ENCODE measurements at regions not wholly inside any gene's neighbourhood (a gene's known extent, or its start where the extent isn't known, plus 50 kb on each side); places are given as distances from the start of the nearest gene placed in this dataset.
"Not testable (repeated sequence)": the region's sequence is repeated elsewhere in the genome, so short reads cannot be mapped to it uniquely, and the experiment has no call there.

- no peak overlapping the region for H3K4me3 ChIP-seq (ENCODE audit: low read length)
- no peak overlapping the region for H3K27ac ChIP-seq (ENCODE audit: low read length)
- H3K36me3 ChIP-seq (ENCODE audit: control insufficient read depth, insufficient read depth, low read length): no peaks in the 10 kb centered on the region
- no peaks in the 10 kb centered on the region for H3K27me3 ChIP-seq (ENCODE audit: control insufficient read depth, insufficient read depth, low read length)
- H3K4me1 ChIP-seq (ENCODE audit: control insufficient read depth, insufficient read depth, low read length): peaks cover 2% of the 10 kb centered on the region
- peak in 1 of 2 donors; percentile 45 for DNase-seq
- no peaks in the 10 kb centered on the region for H3K9me3 ChIP-seq (ENCODE audit: control insufficient read depth, low read depth, low read length)
- WGBS (ENCODE audit: insufficient coverage, low lambda C conversion rate): no CpG with 5 or more reads among the region's 1 CpG
Observed at GRCh38 chr20:53891306-53891894, 179.0 kb downstream of the BCAS1 start.

- Histone ChIP-seq H3K36me3 (ENCODE audit: control insufficient read depth, insufficient read depth, low read length) (no peaks in the 10 kb centered on the region), H3K27me3 (ENCODE audit: control insufficient read depth, insufficient read depth, low read length) (no peaks in the 10 kb centered on the region), H3K27ac (ENCODE audit: low read length) (no peak overlapping the region), H3K4me3 (ENCODE audit: low read length) (no peak overlapping the region), H3K9me3 (ENCODE audit: control insufficient read depth, low read depth, low read length) (no peaks in the 10 kb centered on the region), H3K4me1 (ENCODE audit: control insufficient read depth, insufficient read depth, low read length) (peaks cover 2% of the 10 kb centered on the region)
- no peak for DNase-seq
- 86% methylated on average over 1 of the region's 6 CpGs for WGBS (ENCODE audit: insufficient coverage, low lambda C conversion rate)
Observed at GRCh38 chr20:53890443-53891305, 179.7 kb downstream of the BCAS1 start.

GRCh38 chr20:53889411-53890148 is 180.8 kb downstream of the BCAS1 start:
- Histone ChIP-seq H3K9me3 (ENCODE audit: control insufficient read depth, low read depth, low read length) (no peaks in the 10 kb centered on the region), H3K27ac (ENCODE audit: low read length) (no peak overlapping the region), H3K4me1 (ENCODE audit: control insufficient read depth, insufficient read depth, low read length) (peaks cover 2% of the 10 kb centered on the region), H3K27me3 (ENCODE audit: control insufficient read depth, insufficient read depth, low read length) (no peaks in the 10 kb centered on the region), H3K4me3 (ENCODE audit: low read length) (no peak overlapping the region), H3K36me3 (ENCODE audit: control insufficient read depth, insufficient read depth, low read length) (no peaks in the 10 kb centered on the region)
- no peak for DNase-seq
- WGBS (ENCODE audit: insufficient coverage, low lambda C conversion rate): 97% methylated on average over 6 of the region's 10 CpGs

- Histone ChIP-seq H3K4me1 (ENCODE audit: control insufficient read depth, insufficient read depth, low read length) (peaks cover 2% of the 10 kb centered on the region), H3K4me3 (ENCODE audit: low read length) (no peak overlapping the region), H3K9me3 (ENCODE audit: control insufficient read depth, low read depth, low read length) (no peaks in the 10 kb centered on the region), H3K36me3 (ENCODE audit: control insufficient read depth, insufficient read depth, low read length) (no peaks in the 10 kb centered on the region), H3K27me3 (ENCODE audit: control insufficient read depth, insufficient read depth, low read length) (no peaks in the 10 kb centered on the region), H3K27ac (ENCODE audit: low read length) (no peak overlapping the region)
- WGBS (ENCODE audit: insufficient coverage, low lambda C conversion rate): 83% methylated on average over 1 of the region's 3 CpGs
- no peak for DNase-seq
Observed at GRCh38 chr20:53888951-53889350, 181.4 kb downstream of the BCAS1 start.

GRCh38 chr20:53888510-53888909 is 181.9 kb downstream of the BCAS1 start:
- peaks cover 2% of the 10 kb centered on the region for H3K4me1 ChIP-seq (ENCODE audit: control insufficient read depth, insufficient read depth, low read length)
- H3K4me3 ChIP-seq (ENCODE audit: low read length): no peak overlapping the region
- no peak overlapping the region for H3K27ac ChIP-seq (ENCODE audit: low read length)
- no peaks in the 10 kb centered on the region for H3K36me3 ChIP-seq (ENCODE audit: control insufficient read depth, insufficient read depth, low read length)
- WGBS (ENCODE audit: insufficient coverage, low lambda C conversion rate): no CpG with 5 or more reads among the region's 4 CpGs
- DNase-seq: no peak
- no peaks in the 10 kb centered on the region for H3K9me3 ChIP-seq (ENCODE audit: control insufficient read depth, low read depth, low read length)
- H3K27me3 ChIP-seq (ENCODE audit: control insufficient read depth, insufficient read depth, low read length): no peaks in the 10 kb centered on the region

GRCh38 chr20:53887973-53888372 is 182.4 kb downstream of the BCAS1 start:
- H3K27ac ChIP-seq (ENCODE audit: low read length): no peak overlapping the region
- no peak overlapping the region for H3K4me3 ChIP-seq (ENCODE audit: low read length)
- no peaks in the 10 kb centered on the region for H3K36me3 ChIP-seq (ENCODE audit: control insufficient read depth, insufficient read depth, low read length)
- no peak for DNase-seq
- WGBS (ENCODE audit: insufficient coverage, low lambda C conversion rate): no CpG with 5 or more reads among the region's 10 CpGs
- no peaks in the 10 kb centered on the region for H3K9me3 ChIP-seq (ENCODE audit: control insufficient read depth, low read depth, low read length)
- H3K4me1 ChIP-seq (ENCODE audit: control insufficient read depth, insufficient read depth, low read length): peaks cover 2% of the 10 kb centered on the region
- H3K27me3 ChIP-seq (ENCODE audit: control insufficient read depth, insufficient read depth, low read length): no peaks in the 10 kb centered on the region

GRCh38 chr20:53884859-53885541 is 185.4 kb downstream of the BCAS1 start:
- WGBS (ENCODE audit: insufficient coverage, low lambda C conversion rate): 67% methylated on average over 3 of the region's 10 CpGs
- no peak for DNase-seq
- Histone ChIP-seq H3K4me1 (ENCODE audit: control insufficient read depth, insufficient read depth, low read length) (no peaks in the 10 kb centered on the region), H3K4me3 (ENCODE audit: low read length) (no peak overlapping the region), H3K9me3 (ENCODE audit: control insufficient read depth, low read depth, low read length) (no peaks in the 10 kb centered on the region), H3K36me3 (ENCODE audit: control insufficient read depth, insufficient read depth, low read length) (no peaks in the 10 kb centered on the region), H3K27me3 (ENCODE audit: control insufficient read depth, insufficient read depth, low read length) (no peaks in the 10 kb centered on the region), H3K27ac (ENCODE audit: low read length) (no peak overlapping the region)

- no peaks in the 10 kb centered on the region for H3K9me3 ChIP-seq (ENCODE audit: control insufficient read depth, low read depth, low read length)
- H3K36me3 ChIP-seq (ENCODE audit: control insufficient read depth, insufficient read depth, low read length): no peaks in the 10 kb centered on the region
- H3K27ac ChIP-seq (ENCODE audit: low read length): no peak overlapping the region
- H3K4me3 ChIP-seq (ENCODE audit: low read length): no peak overlapping the region
- H3K27me3 ChIP-seq (ENCODE audit: control insufficient read depth, insufficient read depth, low read length): no peaks in the 10 kb centered on the region
- no peak for DNase-seq
- 40% methylated on average over 1 of the region's 5 CpGs for WGBS (ENCODE audit: insufficient coverage, low lambda C conversion rate)
- H3K4me1 ChIP-seq (ENCODE audit: control insufficient read depth, insufficient read depth, low read length): peaks cover 10% of the 10 kb centered on the region
Observed at GRCh38 chr20:53883098-53883911, 187.1 kb downstream of the BCAS1 start.

- H3K9me3 ChIP-seq (ENCODE audit: control insufficient read depth, low read depth, low read length); H3K27me3 ChIP-seq (ENCODE audit: control insufficient read depth, insufficient read depth, low read length); H3K4me3 ChIP-seq (ENCODE audit: low read length); DNase-seq; H3K36me3 ChIP-seq (ENCODE audit: control insufficient read depth, insufficient read depth, low read length); H3K27ac ChIP-seq (ENCODE audit: low read length): not testable (repeated sequence)
- WGBS (ENCODE audit: insufficient coverage, low lambda C conversion rate): 100% methylated on average over 3 of the region's 5 CpGs
- H3K4me1 ChIP-seq (ENCODE audit: control insufficient read depth, insufficient read depth, low read length): peaks cover 15% of the 10 kb centered on the region
Observed at GRCh38 chr20:53882438-53882986, 187.9 kb downstream of the BCAS1 start.
